Keratinocyte (primary cell): ENCODE measurements at regions not wholly inside any gene's neighbourhood (a gene's known extent, or its start where the extent isn't known, plus 50 kb on each side); places are given as distances from the start of the nearest gene placed in this dataset.
"Not testable (repeated sequence)": the region's sequence is repeated elsewhere in the genome, so short reads cannot be mapped to it uniquely, and the experiment has no call there.

Source experiments
- DNase-seq: peaks from one replicate; pipeline ENCODE4 v3.0.0-alpha.2; 2011; ENCODE audit warnings: low read depth, missing footprints, low spot score
- FAIRE-seq: peaks from 2 replicates; lab custom pipeline; 2011; peaks lifted over from hg19 to GRCh38; lab: Jason Lieb, UNC
- H2AFZ ChIP-seq: 2 replicates; pipeline ENCODE4 v1.6.0; 2012; ENCODE audit warnings: low read length, control low read depth, inconsistent platforms; ENCODE audit not compliant: control insufficient read depth
- H3K27ac ChIP-seq: 2 replicates; pipeline ENCODE4 v1.5.1; 2011; ENCODE audit warnings: low read length; ENCODE audit not compliant: control insufficient read depth, insufficient read depth
- H3K27me3 ChIP-seq: 3 replicates; pipeline ENCODE4 v1.6.0; 2011; ENCODE audit warnings: low read length; ENCODE audit not compliant: control insufficient read depth, insufficient read depth; ENCODE audit errors: extremely low read depth
- H3K36me3 ChIP-seq, 2 experiments: 2 replicates in 1 of 2; 3 replicates in 1 of 2; pipeline ENCODE4 v1.5.1; 2011; ENCODE audit warnings: low read length in 2 of 2, mild to moderate bottlenecking in 1 of 2; ENCODE audit not compliant: control insufficient read depth in 2 of 2, insufficient read depth in 2 of 2; ENCODE audit errors: extremely low read depth in 1 of 2
- H3K4me1 ChIP-seq: 3 replicates; pipeline ENCODE4 v1.5.1; 2011; ENCODE audit warnings: low read length; ENCODE audit not compliant: control insufficient read depth, insufficient read depth; ENCODE audit errors: extremely low read depth
- H3K4me2 ChIP-seq: 3 replicates; pipeline ENCODE4 v1.6.0; 2011; ENCODE audit warnings: low read depth, low read length; ENCODE audit not compliant: control insufficient read depth, insufficient read depth; ENCODE audit errors: extremely low read depth
- H3K4me3 ChIP-seq, 3 experiments: fragments of 200-600 bp in 1 of 3; sonication (generic) in 1 of 3; 2 replicates in 2 of 3; 3 replicates in 1 of 3; pipeline ENCODE4 v1.5.1; 2011 to 2016; ENCODE audit warnings: low read length in 3 of 3, mild to moderate bottlenecking in 3 of 3, control low read depth in 2 of 3, inconsistent platforms in 1 of 3, low read depth in 1 of 3, mixed read lengths in 1 of 3, mixed run types in 1 of 3, moderate library complexity in 1 of 3; ENCODE audit not compliant: control insufficient read depth in 2 of 3, insufficient read depth in 2 of 3; ENCODE audit errors: extremely low read depth in 1 of 3
- H3K79me2 ChIP-seq: 2 replicates; pipeline ENCODE4 v1.6.0; 2012; ENCODE audit warnings: low read length; ENCODE audit not compliant: control insufficient read depth, insufficient read depth
- H3K9ac ChIP-seq: 3 replicates; pipeline ENCODE4 v1.6.0; 2011; ENCODE audit warnings: low read length; ENCODE audit not compliant: control insufficient read depth, insufficient read depth; ENCODE audit errors: extremely low read depth
- H3K9me1 ChIP-seq: 3 replicates; pipeline ENCODE4 v1.6.0; 2011; ENCODE audit warnings: low read length; ENCODE audit not compliant: control insufficient read depth, insufficient read depth; ENCODE audit errors: extremely low read depth
- H3K9me3 ChIP-seq: 2 replicates; pipeline ENCODE4 v1.5.1; 2012; ENCODE audit warnings: low read depth, low read length; ENCODE audit not compliant: control insufficient read depth
- H4K20me1 ChIP-seq: 3 replicates; pipeline ENCODE4 v1.6.0; 2011; ENCODE audit warnings: low read length; ENCODE audit not compliant: control insufficient read depth, insufficient read depth; ENCODE audit errors: extremely low read depth
- EZH2 ChIP-seq: IDR thresholded peaks from one replicate; pipeline ENCODE4 v1.6.1; 2012; ENCODE audit warnings: inconsistent platforms, mild to moderate bottlenecking, low read length, moderate library complexity
- dilution Hi-C: fragments of 300-500 bp; cut with MboI; formaldehyde crosslinking; loops from one replicate; pipeline ENCODE4 v1.7.0; 2020; ENCODE audit warnings: low sequenced_read_pairs; ENCODE audit not compliant: extremely low pct_ligation_motif_present
- TF ChIP-seq, protein P1 (sequence below), 3 experiments: IDR thresholded peaks in 1 of 3; conservative IDR thresholded peaks in 1 of 3; optimal IDR thresholded peaks in 1 of 3; 2 replicates in 2 of 3; 3 replicates in 1 of 3; pipeline versions ENCODE3 to v1.5.1; 2011; ENCODE audit warnings: low read length in 3 of 3, mild to moderate bottlenecking in 3 of 3, moderate library complexity in 2 of 3, control low read depth in 1 of 3, inconsistent platforms in 1 of 3; ENCODE audit not compliant: insufficient read depth in 2 of 3; ENCODE audit errors: extremely low read depth in 1 of 3

DNA sequence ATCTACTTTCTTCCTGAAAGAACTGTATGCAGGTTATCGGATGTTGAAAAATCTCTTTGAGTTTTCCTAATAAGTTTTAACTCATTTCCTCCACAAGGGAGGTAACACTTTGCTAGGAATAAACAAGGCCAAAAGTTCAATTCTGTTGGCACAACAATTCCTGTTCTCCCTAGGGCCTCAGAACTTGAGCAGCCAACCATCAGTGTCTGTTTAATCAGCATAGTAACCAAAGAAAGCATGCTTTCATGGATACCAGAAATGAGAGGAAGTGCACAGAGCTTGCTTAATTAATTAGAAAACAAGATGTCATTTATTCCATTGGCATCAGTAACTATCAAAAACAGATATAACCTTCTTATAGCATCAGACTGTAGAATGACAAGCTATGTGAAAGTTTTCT, 503.2 kb upstream of the CNTNAP5 start:
- H2AFZ ChIP-seq = no peak overlapping the region
- no peak overlapping the region for H3K4me2 ChIP-seq
- FAIRE-seq (no peak), DNase-seq (no peak)
- H3K79me2 ChIP-seq = no peaks in the 10 kb centered on the region
- TF ChIP-seq EZH2 = no peak
- TF ChIP-seq, protein P1, sequence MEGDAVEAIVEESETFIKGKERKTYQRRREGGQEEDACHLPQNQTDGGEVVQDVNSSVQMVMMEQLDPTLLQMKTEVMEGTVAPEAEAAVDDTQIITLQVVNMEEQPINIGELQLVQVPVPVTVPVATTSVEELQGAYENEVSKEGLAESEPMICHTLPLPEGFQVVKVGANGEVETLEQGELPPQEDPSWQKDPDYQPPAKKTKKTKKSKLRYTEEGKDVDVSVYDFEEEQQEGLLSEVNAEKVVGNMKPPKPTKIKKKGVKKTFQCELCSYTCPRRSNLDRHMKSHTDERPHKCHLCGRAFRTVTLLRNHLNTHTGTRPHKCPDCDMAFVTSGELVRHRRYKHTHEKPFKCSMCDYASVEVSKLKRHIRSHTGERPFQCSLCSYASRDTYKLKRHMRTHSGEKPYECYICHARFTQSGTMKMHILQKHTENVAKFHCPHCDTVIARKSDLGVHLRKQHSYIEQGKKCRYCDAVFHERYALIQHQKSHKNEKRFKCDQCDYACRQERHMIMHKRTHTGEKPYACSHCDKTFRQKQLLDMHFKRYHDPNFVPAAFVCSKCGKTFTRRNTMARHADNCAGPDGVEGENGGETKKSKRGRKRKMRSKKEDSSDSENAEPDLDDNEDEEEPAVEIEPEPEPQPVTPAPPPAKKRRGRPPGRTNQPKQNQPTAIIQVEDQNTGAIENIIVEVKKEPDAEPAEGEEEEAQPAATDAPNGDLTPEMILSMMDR (optimal IDR thresholded peaks at IDR 0.05 in 1 of 3, IDR thresholded peaks at IDR 0.05 in 1 of 3, conservative IDR thresholded peaks at IDR 0.05 in 1 of 3; ENCODE audit: extremely low read depth in 1 of 3, insufficient read depth in 2 of 3, low read length in 3 of 3) = no peak
- no peak overlapping the region for H3K4me3 ChIP-seq
- no peaks in the 10 kb centered on the region for H3K36me3 ChIP-seq
- H3K9me3 ChIP-seq = no peaks in the 10 kb centered on the region
- H4K20me1 ChIP-seq = no peaks in the 10 kb centered on the region
- no peaks in the 10 kb centered on the region for H3K9me1 ChIP-seq
- dilution Hi-C loops = no loop called here
- H3K27me3 ChIP-seq = no peaks in the 10 kb centered on the region
- no peak overlapping the region for H3K27ac ChIP-seq
- H3K4me1 ChIP-seq = no peaks in the 10 kb centered on the region
- no peak overlapping the region for H3K9ac ChIP-seq

DNA sequence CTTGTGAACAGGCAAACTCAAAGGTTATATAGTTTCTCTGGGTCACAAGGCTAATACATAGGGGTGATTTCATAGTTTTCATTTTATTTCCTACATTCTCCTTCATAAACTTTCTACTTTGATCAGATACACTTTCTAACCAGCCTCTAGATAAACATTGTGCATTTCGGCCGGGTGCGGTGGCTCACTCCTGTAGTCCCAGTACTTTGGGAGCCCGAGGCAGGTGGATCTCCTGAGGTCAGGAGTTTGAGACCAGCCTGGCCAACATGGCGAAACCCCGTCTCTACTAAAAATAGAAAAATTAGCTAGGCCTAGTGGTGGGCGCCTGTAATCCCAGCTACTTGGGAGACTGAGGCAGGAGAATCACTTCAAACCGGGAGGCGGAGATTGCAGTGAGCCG, 502.6 kb upstream of the CNTNAP5 start:
- dilution Hi-C loops, H3K9ac ChIP-seq, H3K27ac ChIP-seq, H3K79me2 ChIP-seq, H3K9me3 ChIP-seq, FAIRE-seq, H3K27me3 ChIP-seq, H3K9me1 ChIP-seq, H3K4me3 ChIP-seq, H3K4me2 ChIP-seq, H3K36me3 ChIP-seq, H4K20me1 ChIP-seq, H3K4me1 ChIP-seq, H2AFZ ChIP-seq, DNase-seq: not testable (repeated sequence)

GRCh38 chr2:123528996-123529707, 495.9 kb upstream of the CNTNAP5 start:
- dilution Hi-C loops = no loop called here
- no peaks in the 10 kb centered on the region for H3K79me2 ChIP-seq

More at GRCh38 chr2:123528996-123529707, 495.9 kb upstream of the CNTNAP5 start:
- Histone ChIP-seq H3K9me1 (no peaks in the 10 kb centered on the region), H3K27ac (no peak overlapping the region), H3K9me3 (no peaks in the 10 kb centered on the region), H3K36me3 (no peaks in the 10 kb centered on the region), H3K27me3 (no peaks in the 10 kb centered on the region), H3K4me2 (no peak overlapping the region), H3K4me1 (no peaks in the 10 kb centered on the region), H2AFZ (no peak overlapping the region), H3K4me3 (no peak overlapping the region), H3K9ac (no peak overlapping the region), H4K20me1 (no peaks in the 10 kb centered on the region)
- no peak for DNase-seq
- no peak for FAIRE-seq
- no peak for TF ChIP-seq EZH2
- TF ChIP-seq, protein P1 (optimal IDR thresholded peaks at IDR 0.05 in 1 of 3, IDR thresholded peaks at IDR 0.05 in 1 of 3, conservative IDR thresholded peaks at IDR 0.05 in 1 of 3; ENCODE audit: extremely low read depth in 1 of 3, insufficient read depth in 2 of 3, low read length in 3 of 3) = no peak
